IgD-negative memory B cell (primary cell): ENCODE measurements at regions not wholly inside any gene's neighbourhood (a gene's known extent, or its start where the extent isn't known, plus 50 kb on each side); places are given as distances from the start of the nearest gene placed in this dataset.

ENCODE experiments used
- H3K27ac Mint-ChIP-seq, 3 donors: one replicate each; pipeline ENCODE4 v1.8.0; 2020 to 2022; ENCODE audit warnings: mild to moderate bottlenecking in 3 of 3, mixed read lengths in 3 of 3, moderate library complexity in 1 of 3
- H3K27me3 Mint-ChIP-seq: one replicate; pipeline ENCODE4 v1.8.0; 2021; ENCODE audit warnings: mixed read lengths
- H3K36me3 Mint-ChIP-seq: one replicate; pipeline ENCODE4 v1.8.0; 2020; ENCODE audit warnings: mild to moderate bottlenecking, mixed read lengths
- H3K4me1 Mint-ChIP-seq, 3 donors: one replicate each; pipeline ENCODE4 v1.8.0; 2020 to 2022; ENCODE audit warnings: mixed read lengths in 3 of 3, mild to moderate bottlenecking in 1 of 3
- H3K4me3 Mint-ChIP-seq, 4 donors: one replicate each; pipeline ENCODE4 v1.8.0; 2020 to 2022; ENCODE audit warnings: mild to moderate bottlenecking in 4 of 4, mixed read lengths in 4 of 4, moderate library complexity in 3 of 4
- H3K9me3 Mint-ChIP-seq, 3 donors: one replicate each; pipeline ENCODE4 v1.8.0; 2020 to 2021; ENCODE audit warnings: mixed read lengths in 3 of 3, mild to moderate bottlenecking in 1 of 3

DNA sequence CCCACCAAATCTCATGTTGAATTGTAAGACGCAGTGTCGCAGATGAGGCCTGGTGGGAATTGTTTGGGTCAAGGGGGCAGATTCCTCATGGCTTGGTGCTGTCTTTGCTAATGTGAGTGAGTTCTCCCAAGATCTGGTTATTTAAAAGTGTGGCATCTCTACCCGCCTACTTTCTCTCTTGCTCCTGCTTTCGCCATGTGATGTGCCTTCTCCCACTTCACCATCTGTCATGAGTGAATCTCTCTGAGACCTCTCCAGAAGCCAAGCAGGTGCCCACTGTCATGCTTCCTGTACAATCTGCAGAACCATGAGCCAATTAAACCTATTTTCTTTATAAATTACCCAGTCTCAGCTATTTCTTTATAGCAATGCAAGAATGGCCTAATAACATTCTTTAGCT lies 246.6 kb upstream of the CDH20 start:
- Mint-ChIP-seq H3K4me1 (no peaks in the 10 kb centered on the region), H3K36me3 (no peaks in the 10 kb centered on the region), H3K9me3 (no peaks in the 10 kb centered on the region), H3K4me3 (no peak overlapping the region), H3K27me3 (no peaks in the 10 kb centered on the region), H3K27ac (no peak overlapping the region)

DNA sequence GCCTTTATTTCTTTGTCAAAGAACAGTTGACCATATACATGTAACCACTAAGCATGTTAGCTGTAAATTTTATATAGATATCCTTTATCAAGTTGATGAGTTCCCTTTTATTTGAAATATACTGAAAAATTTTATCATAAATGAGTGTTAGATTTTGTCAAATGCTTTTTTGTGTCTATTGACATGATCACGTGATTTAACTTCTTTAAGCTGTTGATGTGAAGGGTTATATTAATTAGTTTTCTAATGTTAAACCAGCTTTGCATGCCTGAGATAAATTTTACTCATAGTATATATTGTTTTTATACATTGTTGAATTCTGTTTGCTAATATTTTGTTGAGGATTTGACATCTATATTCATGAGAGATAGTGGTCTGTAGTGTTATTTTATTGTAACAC lies 241.9 kb upstream of the CDH20 start:
- no peaks in the 10 kb centered on the region for H3K36me3 Mint-ChIP-seq
- no peaks in the 10 kb centered on the region for H3K4me1 Mint-ChIP-seq
- H3K4me3 Mint-ChIP-seq, result no peak overlapping the region
- H3K9me3 Mint-ChIP-seq, result no peaks in the 10 kb centered on the region
- no peaks in the 10 kb centered on the region for H3K27me3 Mint-ChIP-seq
- no peak overlapping the region for H3K27ac Mint-ChIP-seq

DNA sequence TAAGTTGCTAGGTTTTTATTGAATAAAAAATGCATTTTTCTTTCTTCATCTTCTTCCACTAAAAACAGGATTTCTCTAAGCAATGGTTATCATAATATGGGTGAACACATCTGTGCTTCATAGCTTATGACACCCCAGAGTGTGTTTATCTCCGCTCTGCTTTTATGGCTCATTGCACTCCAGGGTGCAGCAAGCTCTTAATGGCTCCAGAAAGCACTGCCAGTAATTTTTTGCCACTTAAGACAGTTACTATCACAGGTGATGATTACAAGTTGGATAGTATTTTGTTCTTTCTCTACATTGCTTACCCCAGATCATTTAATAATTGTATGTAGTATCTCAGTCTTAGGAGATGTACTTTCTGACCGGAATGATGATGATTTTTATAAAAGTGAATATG lies 239.3 kb upstream of the CDH20 start:
- no peaks in the 10 kb centered on the region for H3K4me1 Mint-ChIP-seq
- no peaks in the 10 kb centered on the region for H3K36me3 Mint-ChIP-seq
- H3K9me3 Mint-ChIP-seq, result no peaks in the 10 kb centered on the region
- H3K27me3 Mint-ChIP-seq, result no peaks in the 10 kb centered on the region
- H3K4me3 Mint-ChIP-seq, result no peak overlapping the region
- H3K27ac Mint-ChIP-seq, result no peak overlapping the region

DNA sequence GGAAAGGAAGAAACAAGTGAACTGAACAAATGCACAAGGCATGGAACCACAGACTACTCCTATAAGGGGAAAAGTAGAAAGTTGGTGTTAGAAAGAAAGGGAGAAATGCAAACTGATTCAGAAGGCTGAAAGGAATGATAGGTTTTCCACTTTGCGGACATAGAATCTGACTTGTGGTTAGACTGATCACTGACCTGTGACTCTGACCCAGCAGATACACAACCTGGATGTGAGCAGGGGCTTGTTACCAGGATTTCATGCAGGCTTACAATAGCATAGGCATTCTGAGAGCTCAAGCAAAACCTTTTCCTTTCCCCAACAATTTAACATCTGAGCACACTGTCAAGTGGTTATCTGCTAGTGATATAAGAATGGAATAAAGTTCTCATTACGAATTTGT lies 237.0 kb upstream of the CDH20 start:
- no peaks in the 10 kb centered on the region for H3K27me3 Mint-ChIP-seq
- H3K4me3 Mint-ChIP-seq, result no peak overlapping the region

DNA sequence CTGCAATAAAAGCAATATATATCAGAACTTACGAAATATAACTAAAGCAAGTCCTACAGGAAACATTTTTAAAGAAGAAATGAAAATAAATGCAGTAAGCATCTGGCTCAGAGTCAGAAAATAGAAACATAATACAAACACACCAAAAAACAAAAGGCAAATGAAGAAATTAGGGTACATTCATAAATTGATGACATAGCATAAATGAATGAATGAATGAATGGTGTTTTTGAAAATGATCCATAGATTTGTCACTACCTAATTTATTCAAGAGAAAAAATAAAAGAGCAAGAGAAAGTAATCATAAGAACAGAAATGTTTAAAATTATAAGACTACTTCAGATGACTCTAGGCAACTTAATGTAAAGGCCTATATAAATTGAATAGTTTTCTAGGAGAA lies 226.1 kb upstream of the CDH20 start:
- no peak overlapping the region for H3K27ac Mint-ChIP-seq

More for the DNA sequence above, 237.0 kb upstream of the CDH20 start:
- Mint-ChIP-seq H3K27ac (no peak overlapping the region), H3K9me3 (no peaks in the 10 kb centered on the region), H3K36me3 (no peaks in the 10 kb centered on the region), H3K4me1 (no peaks in the 10 kb centered on the region)

DNA sequence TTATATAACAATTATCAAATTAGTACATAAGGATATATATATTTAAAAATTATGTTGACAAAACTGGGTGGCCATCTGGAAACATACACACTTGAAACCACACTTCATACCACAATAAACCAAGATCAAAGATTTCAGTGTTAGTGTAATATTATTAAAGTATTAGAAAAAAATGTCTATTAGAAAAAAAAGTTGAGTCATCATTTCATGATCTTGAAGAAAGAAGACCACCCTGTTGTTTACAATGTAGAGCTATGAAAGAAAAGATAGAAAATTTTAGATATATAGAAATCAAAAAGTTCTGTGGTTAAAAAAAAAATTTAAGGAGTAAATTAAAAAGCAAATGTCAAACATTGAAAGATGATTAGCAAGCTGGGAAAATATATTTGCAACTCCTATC lies 224.5 kb upstream of the CDH20 start:
- Mint-ChIP-seq H3K27me3 (no peaks in the 10 kb centered on the region), H3K9me3 (no peaks in the 10 kb centered on the region), H3K27ac (no peak overlapping the region), H3K4me3 (no peak overlapping the region), H3K4me1 (no peaks in the 10 kb centered on the region), H3K36me3 (no peaks in the 10 kb centered on the region)

More for the DNA sequence above, 226.1 kb upstream of the CDH20 start:
- Mint-ChIP-seq H3K27me3 (no peaks in the 10 kb centered on the region), H3K9me3 (peaks cover 0 to 2% (median 0%) of the 10 kb centered on the region in 3 donors), H3K4me3 (no peak overlapping the region), H3K36me3 (no peaks in the 10 kb centered on the region), H3K4me1 (no peaks in the 10 kb centered on the region)

DNA sequence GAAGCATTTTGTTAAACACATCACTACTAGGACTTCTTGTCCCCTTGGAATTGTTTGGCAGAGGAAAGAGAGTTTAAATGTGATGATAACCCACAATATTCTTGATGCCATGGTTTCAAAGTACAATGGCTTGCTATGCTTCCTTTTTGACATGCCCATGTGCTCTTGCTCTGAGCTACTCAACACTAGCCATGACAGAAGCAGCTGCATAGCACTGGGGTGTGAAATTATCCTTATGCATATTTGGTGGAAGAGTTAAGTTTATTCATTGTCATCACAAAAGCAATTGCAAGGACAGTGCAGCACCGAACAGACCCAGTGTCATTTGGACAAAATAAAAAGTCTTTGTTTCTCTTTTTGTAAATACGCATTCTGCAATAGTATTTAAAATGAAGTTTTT lies 209.9 kb upstream of the CDH20 start:
- Mint-ChIP-seq H3K27me3 (no peaks in the 10 kb centered on the region), H3K27ac (no peak overlapping the region), H3K36me3 (no peaks in the 10 kb centered on the region), H3K4me1 (no peaks in the 10 kb centered on the region), H3K4me3 (no peak overlapping the region), H3K9me3 (peaks cover under 1 to 7% (median 2%) of the 10 kb centered on the region in 3 donors)

DNA sequence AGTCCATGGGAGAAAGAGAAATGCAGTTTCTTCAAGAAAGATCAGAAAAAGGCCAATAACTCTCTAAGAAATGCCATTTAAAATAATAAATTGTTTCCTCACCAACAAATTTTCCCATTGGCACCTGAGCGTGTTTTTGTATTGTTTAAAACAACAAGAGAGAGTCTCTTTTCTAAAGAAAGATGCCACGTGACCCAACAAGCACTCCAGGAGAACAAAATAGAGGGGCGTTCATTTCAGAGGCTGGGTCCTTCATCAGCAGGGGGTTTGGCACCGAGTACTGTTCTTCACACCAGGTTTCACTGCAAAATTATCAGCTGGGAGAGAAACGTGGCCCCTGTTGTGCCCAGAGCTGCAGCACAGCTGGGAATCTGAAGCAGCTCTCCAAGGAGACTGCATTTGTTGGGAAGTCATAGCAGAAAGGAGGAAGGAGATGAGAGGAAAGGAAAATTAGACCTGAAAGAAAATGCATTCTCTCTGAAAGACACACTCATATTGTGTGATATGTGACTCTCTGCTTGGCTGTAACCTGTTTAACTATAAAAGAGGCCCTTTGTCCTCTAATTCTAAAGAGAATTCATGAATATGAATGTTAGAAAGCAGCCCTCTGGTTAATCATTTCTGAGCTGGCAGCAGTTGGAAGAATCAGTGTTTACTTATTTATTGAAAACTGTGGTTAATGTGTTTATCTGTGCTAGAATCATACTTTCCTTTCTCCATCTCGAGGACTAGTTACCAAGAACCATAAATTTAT lies 205.3 kb upstream of the CDH20 start:
- no peaks in the 10 kb centered on the region for H3K36me3 Mint-ChIP-seq
- peaks cover 0 to 3% (median 2%) of the 10 kb centered on the region in 3 donors for H3K9me3 Mint-ChIP-seq
- H3K4me3 Mint-ChIP-seq, result no peak overlapping the region
- no peaks in the 10 kb centered on the region for H3K4me1 Mint-ChIP-seq
- no peaks in the 10 kb centered on the region for H3K27me3 Mint-ChIP-seq
- no peak overlapping the region for H3K27ac Mint-ChIP-seq

DNA sequence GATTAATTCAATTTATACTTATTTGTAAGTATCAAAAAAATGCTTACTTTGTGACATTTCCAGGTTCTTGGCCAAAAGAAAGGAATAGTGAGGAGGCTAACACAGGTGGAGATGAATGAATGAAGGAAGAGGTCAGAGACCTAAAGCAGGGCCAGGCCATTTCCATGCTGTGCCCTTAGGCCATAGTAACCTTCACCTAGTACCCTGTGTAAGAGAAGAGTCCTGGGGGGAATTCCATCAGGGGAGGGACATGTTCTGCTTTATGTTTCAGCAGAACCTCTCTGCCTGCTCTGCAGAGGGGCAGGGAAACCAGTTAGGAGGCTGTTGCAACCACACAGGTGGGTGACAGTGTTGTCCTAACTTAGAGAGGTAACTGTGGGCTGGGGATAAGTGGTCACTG lies 204.2 kb upstream of the CDH20 start:
- Mint-ChIP-seq H3K9me3 (peaks cover 0 to 3% (median 2%) of the 10 kb centered on the region in 3 donors), H3K4me1 (no peaks in the 10 kb centered on the region), H3K4me3 (no peak overlapping the region), H3K27me3 (no peaks in the 10 kb centered on the region), H3K36me3 (no peaks in the 10 kb centered on the region), H3K27ac (no peak overlapping the region)

DNA sequence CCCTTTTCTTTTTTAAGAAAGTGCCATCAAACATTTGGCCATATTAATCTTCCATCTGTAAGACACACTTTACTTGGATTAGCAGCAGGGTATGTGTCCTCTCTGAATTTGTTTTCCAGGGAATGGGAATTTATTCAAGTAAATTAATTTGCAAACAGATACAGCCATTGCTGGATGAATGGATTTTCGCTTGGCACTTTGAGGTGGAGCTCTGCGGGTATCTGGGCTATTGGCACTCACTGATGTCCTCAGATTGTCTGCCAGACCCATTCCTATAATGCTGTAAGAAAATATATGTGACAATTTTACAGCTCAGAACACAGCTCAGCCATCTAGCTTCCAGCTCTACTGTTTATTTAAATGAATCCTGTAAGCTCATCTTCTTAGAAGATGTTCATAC lies 201.2 kb upstream of the CDH20 start:
- H3K27ac Mint-ChIP-seq, result no peak overlapping the region
- peaks cover 0 to 3% (median 2%) of the 10 kb centered on the region in 3 donors for H3K9me3 Mint-ChIP-seq
- H3K4me3 Mint-ChIP-seq, result no peak overlapping the region
- H3K36me3 Mint-ChIP-seq, result no peaks in the 10 kb centered on the region
- no peaks in the 10 kb centered on the region for H3K27me3 Mint-ChIP-seq
- no peaks in the 10 kb centered on the region for H3K4me1 Mint-ChIP-seq

DNA sequence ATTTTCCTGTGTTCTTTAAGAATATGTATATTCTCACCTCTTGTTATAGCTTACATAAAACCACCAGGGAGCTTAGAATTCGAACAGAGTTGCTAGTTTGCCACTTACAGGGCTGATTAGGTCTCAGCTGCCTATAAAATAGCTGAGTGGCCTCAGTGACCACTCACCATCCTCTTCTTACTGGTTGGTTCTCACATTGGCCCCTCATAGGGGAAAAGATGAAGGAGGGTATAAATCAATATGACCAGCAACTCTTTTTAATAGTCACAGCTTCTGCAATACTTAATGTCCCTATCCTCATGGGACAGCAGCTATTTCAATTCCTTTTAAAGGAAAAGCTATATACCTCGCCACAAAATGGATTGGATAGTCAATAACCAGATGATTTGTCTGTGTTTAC lies 199.4 kb upstream of the CDH20 start:
- H3K4me1 Mint-ChIP-seq, result no peaks in the 10 kb centered on the region
- H3K27ac Mint-ChIP-seq, result no peak overlapping the region
- no peaks in the 10 kb centered on the region for H3K36me3 Mint-ChIP-seq
- H3K4me3 Mint-ChIP-seq, result no peak overlapping the region
- H3K9me3 Mint-ChIP-seq, result peaks cover 0 to 3% (median 2%) of the 10 kb centered on the region in 3 donors
- H3K27me3 Mint-ChIP-seq, result no peaks in the 10 kb centered on the region

DNA sequence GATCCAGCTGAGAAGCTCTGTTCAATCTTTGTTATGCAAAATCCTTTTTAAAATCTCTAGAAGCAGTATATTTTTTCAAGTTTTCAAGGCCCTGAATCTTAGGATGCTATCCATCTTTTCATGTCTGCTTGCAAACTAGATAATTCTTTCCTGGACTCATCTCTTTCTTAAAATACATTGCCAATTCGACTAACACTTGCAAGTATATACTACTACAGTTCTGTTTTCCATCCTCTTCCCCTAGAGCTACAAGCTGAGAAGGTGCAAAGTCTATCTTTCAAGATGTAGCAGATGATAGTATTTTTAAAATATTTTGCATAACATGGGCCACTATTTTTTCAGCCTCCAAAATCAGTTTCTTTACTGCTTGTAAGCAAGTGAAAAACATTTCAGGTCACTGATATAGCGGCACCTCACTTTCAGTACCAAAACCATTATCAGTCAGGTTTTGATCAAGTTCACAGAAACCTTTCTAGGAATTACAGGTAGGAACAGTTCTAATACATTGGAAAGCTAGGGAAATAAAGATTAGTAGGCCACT lies 196.4 kb upstream of the CDH20 start:
- H3K27ac Mint-ChIP-seq, result no peak overlapping the region

DNA sequence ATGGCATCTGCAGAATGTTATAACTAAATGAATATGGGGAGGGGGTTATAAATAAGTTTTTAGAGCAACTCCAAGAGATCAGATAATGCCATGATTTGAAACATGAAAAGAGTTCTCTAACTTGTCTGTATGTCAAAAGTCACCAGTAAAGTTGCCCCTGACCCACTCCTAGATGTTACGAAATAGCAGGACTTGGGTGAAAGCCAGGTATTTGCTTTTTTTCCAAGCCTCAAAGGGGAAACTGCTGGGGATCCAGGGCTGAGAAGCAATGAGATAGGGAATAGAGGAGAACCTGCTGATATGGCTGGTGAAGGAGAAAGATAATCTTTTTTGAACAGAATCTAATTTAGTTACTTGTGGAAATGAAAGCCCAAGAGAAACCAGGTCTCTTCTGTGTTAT lies 191.5 kb upstream of the CDH20 start:
- no peak overlapping the region for H3K4me3 Mint-ChIP-seq
- H3K36me3 Mint-ChIP-seq, result no peaks in the 10 kb centered on the region
- H3K27ac Mint-ChIP-seq, result no peak overlapping the region
- H3K27me3 Mint-ChIP-seq, result no peaks in the 10 kb centered on the region
- peaks cover 5 to 13% (median 5%) of the 10 kb centered on the region in 3 donors for H3K9me3 Mint-ChIP-seq
- H3K4me1 Mint-ChIP-seq, result no peaks in the 10 kb centered on the region

More for the DNA sequence above, 196.4 kb upstream of the CDH20 start:
- no peaks in the 10 kb centered on the region for H3K36me3 Mint-ChIP-seq
- H3K9me3 Mint-ChIP-seq, result peaks cover 0 to 4% (median 2%) of the 10 kb centered on the region in 3 donors
- no peaks in the 10 kb centered on the region for H3K4me1 Mint-ChIP-seq
- no peak overlapping the region for H3K4me3 Mint-ChIP-seq
- H3K27me3 Mint-ChIP-seq, result no peaks in the 10 kb centered on the region

DNA sequence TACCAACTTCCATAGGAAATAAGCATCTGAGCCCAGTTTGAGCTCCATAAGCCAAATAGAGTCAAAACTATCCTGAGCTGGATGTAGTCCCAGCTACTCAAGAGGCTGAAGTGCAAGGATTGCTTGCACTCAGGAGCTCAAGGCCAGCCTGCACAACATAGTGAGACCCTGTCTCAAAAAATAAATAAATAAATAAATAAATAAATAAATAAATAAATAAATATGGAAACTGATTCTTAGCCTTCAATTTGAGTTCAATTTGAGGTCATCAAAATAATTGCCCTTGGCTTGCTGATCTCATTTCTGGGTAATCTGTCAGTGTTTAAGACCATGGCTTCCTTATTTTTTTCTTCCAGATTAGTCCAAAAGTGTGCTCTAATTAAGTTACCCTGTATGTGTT lies 184.9 kb upstream of the CDH20 start:
- H3K27ac Mint-ChIP-seq, result no peak overlapping the region
- H3K4me1 Mint-ChIP-seq, result peaks cover 0 to 1% (median 0%) of the 10 kb centered on the region in 3 donors
- H3K9me3 Mint-ChIP-seq, result peaks cover 5 to 11% (median 6%) of the 10 kb centered on the region in 3 donors
- no peaks in the 10 kb centered on the region for H3K36me3 Mint-ChIP-seq
- H3K27me3 Mint-ChIP-seq, result no peaks in the 10 kb centered on the region
- no peak overlapping the region for H3K4me3 Mint-ChIP-seq

DNA sequence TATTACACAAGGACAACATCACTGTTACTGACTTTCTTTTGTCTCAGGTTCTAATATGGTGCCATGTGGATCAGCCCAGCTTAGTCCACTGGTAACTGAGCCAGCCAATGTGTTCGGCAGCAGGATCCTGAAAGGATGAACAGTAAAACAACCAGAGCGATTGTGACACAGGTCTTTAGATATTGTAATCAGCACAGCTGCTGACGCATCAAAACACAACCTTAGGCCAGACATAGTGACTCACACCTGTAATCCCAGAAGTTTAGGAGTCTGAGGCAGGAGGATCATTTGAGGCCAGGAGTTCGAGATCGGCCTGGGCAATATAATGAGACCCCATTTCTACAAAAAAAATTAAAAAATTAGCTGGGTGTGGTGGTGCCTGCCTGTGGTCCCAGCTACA lies 183.4 kb upstream of the CDH20 start:
- Mint-ChIP-seq H3K27ac (no peak overlapping the region), H3K4me1 (peaks cover 0 to 1% (median 0%) of the 10 kb centered on the region in 3 donors), H3K27me3 (no peaks in the 10 kb centered on the region), H3K9me3 (peaks cover 0 to 4% (median 2%) of the 10 kb centered on the region in 3 donors), H3K4me3 (no peak overlapping the region), H3K36me3 (no peaks in the 10 kb centered on the region)

DNA sequence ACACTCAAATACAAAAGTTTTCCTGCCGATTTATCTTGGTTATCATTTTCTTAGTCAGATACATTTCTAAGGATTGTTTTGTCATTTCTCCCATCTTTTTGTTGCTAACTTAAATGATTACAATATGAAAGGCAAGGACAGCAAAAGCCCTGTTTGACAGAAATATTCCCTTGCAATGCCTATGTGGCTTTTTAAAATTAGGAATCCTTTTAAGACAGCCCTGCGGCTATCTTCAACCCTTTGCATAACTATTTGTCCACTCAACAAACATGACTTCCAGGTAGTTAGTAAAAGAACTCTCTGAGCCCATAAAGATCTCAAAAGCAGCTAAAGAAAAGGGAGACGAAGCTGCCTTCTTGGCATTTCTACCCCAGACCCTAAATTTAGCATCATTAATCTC lies 179.7 kb upstream of the CDH20 start:
- Mint-ChIP-seq H3K27ac (no peak overlapping the region), H3K4me1 (no peaks in the 10 kb centered on the region), H3K36me3 (no peaks in the 10 kb centered on the region), H3K27me3 (no peaks in the 10 kb centered on the region), H3K9me3 (peaks cover 0 to 3% (median 0%) of the 10 kb centered on the region in 3 donors), H3K4me3 (no peak overlapping the region)
